AG09309 (cell line): ENCODE measurements at regions not wholly inside any gene's neighbourhood (a gene's known extent, or its start where the extent isn't known, plus 50 kb on each side); places are given as distances from the start of the nearest gene placed in this dataset.

Source experiments
- DNase-seq: peaks from one replicate; pipeline ENCODE4 v3.0.0-alpha.2; 2010; ENCODE audit warnings: low read depth
- H3K4me3 ChIP-seq: 2 replicates; pipeline ENCODE4 v1.5.1; 2011; ENCODE audit warnings: mild to moderate bottlenecking, low read depth, low read length, moderate library complexity; ENCODE audit not compliant: control insufficient read depth
- TF ChIP-seq, protein P1 (sequence below): IDR thresholded peaks from 2 replicates; pipeline ENCODE4 v1.5.1; 2011; ENCODE audit warnings: mild to moderate bottlenecking, low read depth, low read length, inconsistent platforms; ENCODE audit not compliant: insufficient read depth, control insufficient read depth; ENCODE audit errors: missing control alignments

DNA sequence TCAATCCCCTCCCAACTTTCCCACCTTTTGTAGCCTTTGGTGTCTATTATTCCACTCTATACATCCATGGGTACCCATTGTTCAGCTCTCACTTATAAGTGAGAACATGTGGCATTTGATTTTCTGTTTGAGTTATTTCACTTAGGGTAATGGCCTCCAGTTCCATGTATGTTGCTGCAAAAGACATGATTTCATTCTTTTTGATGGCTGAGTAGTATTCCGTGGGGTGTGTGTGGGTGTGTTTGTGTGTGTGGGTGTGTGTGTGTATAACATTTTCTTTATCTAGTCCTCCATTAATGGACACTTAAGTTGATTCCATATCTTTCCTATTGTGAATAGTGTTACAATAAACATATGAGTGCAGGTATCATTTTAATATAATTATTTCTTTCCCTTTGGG is 157.5 kb upstream of the FSTL4 start:
- TF ChIP-seq, protein P1, sequence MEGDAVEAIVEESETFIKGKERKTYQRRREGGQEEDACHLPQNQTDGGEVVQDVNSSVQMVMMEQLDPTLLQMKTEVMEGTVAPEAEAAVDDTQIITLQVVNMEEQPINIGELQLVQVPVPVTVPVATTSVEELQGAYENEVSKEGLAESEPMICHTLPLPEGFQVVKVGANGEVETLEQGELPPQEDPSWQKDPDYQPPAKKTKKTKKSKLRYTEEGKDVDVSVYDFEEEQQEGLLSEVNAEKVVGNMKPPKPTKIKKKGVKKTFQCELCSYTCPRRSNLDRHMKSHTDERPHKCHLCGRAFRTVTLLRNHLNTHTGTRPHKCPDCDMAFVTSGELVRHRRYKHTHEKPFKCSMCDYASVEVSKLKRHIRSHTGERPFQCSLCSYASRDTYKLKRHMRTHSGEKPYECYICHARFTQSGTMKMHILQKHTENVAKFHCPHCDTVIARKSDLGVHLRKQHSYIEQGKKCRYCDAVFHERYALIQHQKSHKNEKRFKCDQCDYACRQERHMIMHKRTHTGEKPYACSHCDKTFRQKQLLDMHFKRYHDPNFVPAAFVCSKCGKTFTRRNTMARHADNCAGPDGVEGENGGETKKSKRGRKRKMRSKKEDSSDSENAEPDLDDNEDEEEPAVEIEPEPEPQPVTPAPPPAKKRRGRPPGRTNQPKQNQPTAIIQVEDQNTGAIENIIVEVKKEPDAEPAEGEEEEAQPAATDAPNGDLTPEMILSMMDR: no peak
- DNase-seq: no peak
- no peak overlapping the region for H3K4me3 ChIP-seq

DNA sequence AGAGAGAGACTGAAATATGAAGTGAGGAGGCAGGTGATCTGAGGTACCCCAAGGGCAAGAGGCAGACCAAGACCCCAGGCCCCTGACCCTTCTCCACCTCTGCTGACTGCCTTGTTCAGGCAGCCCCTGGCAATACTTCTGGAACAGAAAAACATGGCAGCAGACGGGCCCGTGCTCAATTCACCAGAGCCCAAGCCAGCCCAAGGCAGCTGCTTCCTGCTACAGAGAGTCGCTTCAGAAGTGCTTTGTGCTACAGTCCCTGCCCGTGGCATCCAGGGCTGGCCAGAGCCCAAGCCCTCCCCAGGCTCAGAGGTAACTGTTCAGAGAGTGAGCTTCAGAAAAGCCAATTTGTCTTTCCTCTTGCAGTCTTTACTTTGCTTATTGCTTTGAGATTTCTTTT is 151.4 kb upstream of the FSTL4 start:
- no peak overlapping the region for H3K4me3 ChIP-seq
- no peak for DNase-seq
- TF ChIP-seq, protein P1: no peak

DNA sequence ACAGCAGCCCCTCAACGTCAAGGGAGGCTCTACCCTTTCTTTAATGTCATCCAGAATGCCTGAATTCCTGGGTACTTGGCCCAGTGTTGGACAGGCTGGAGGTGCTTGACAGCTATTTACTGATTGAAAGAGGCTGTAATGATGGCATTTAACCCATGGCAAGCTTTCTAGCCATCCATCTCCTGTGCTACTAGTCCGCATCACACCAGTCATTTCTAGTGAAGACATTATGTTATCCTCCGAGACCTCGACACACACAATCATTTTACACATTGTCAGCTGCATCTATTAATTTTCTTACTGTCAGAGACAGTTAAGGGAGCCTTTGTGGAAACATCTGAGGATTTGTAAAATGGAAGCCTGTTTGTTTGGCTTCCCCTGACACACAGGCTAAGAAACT is 149.3 kb upstream of the FSTL4 start:
- DNase-seq: no peak
- TF ChIP-seq, protein P1: no peak
- no peak overlapping the region for H3K4me3 ChIP-seq

DNA sequence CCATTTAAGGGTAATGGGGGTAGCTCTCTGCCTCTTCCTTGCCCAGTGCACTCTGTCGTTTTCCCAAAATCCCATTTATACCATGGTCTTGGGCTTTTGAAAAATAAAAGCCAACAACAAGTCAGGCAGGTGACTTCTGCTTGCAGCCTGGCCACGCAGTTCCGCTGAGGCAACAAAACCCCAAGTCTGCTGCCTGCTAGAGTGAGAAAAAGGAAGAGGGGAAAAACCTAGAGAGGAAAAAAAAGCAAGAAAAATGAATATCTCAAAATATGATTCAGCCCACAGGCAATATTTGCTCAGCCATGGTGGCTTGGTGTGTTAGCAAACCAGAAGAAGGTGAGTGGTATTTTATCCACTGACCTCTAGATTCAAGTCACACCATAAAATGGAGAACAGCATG is 148.2 kb upstream of the FSTL4 start:
- no peak for DNase-seq
- H3K4me3 ChIP-seq: no peak overlapping the region
- TF ChIP-seq, protein P1: no peak

DNA sequence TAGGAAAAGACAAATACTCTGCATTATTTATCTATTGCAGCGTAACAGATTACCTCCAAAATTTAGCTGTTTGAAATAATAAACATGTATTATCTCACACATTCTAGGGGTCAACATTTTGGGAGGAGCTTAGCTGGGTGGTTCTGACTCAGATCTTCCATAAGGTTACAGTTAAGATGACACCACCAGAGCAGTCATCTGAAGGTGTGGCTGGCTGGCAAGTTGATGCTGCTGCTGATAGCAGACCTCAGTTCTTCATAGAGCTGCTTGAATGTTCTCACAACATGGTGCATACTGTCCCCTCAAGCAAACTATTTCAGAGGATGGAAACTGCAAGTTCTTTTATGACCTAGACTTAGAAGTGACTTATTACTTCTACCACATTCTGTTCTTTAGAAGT is 146.3 kb upstream of the FSTL4 start:
- H3K4me3 ChIP-seq: no peak overlapping the region
- TF ChIP-seq, protein P1: no peak
- no peak for DNase-seq

DNA sequence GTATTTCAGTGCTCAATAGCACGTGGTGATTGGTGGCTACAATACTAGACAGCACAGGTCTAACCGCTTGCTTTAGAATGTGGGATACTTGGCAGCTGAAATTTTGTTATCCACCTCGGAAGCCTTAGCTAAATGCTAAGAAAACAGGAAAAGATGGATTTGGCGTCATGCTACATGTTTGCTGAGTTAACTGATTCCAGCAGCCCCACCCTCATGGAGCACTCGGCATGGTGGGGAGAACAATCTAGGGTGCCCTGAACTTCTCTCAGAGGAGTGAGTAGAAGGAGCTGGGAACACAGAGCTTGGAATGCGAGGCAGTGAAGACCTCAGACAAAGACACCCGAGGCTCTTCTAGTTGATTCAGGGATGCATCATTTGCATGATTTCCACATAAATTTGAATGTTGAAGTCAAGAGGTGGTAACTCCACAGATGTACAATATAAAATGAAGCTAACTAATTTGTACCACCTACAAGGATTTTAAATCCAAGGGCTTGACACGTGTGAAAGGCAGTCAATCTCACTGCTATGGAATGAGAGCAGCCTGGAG is 145.1 kb upstream of the FSTL4 start:
- TF ChIP-seq, protein P1: no peak
- H3K4me3 ChIP-seq: no peak overlapping the region
- DNase-seq: no peak

DNA sequence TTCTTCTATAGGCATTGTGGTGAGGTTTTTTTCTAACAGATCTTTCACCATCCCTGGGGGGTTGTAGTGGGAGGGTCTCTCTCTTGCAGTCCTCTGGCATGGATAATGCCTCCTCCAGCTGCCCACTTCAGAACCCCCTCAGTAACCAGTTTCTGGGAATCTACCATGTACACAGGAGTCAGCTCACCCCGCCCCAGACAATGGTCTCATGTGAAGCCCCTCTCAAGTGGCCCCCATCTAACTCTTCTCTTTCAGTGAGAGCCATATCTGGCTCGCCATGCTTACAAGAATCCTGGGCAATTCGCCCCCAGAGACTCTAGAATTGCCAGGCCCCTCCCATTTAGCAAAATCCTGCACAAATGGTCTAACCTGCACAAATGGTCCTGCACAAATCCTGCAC is 144.4 kb upstream of the FSTL4 start:
- no peak for DNase-seq
- TF ChIP-seq, protein P1: no peak
- H3K4me3 ChIP-seq: no peak overlapping the region
